Astrocyte (in vitro differentiated cells and primary cell): ENCODE measurements at regions not wholly inside any gene's neighbourhood (a gene's known extent, or its start where the extent isn't known, plus 50 kb on each side); places are given as distances from the start of the nearest gene placed in this dataset.

Experiments
- DNase-seq: peaks from one replicate; pipeline ENCODE4 v3.0.0-alpha.2; 2010; ENCODE audit warnings: low read depth
- FAIRE-seq: peaks from 2 replicates; lab custom pipeline; 2011; peaks lifted over from hg19 to GRCh38; lab: Jason Lieb, UNC
- H2AFZ ChIP-seq: 2 replicates; pipeline ENCODE4 v1.6.0; 2012; ENCODE audit warnings: low read depth, low read length, inconsistent platforms
- H3K27ac ChIP-seq: 2 replicates; pipeline ENCODE4 v1.5.1; 2011; ENCODE audit warnings: low read depth, low read length, inconsistent platforms
- H3K27me3 ChIP-seq: 2 replicates; pipeline ENCODE4 v1.6.0; 2011; ENCODE audit warnings: low read length, inconsistent platforms; ENCODE audit not compliant: insufficient read depth
- H3K36me3 ChIP-seq: 2 replicates; pipeline ENCODE4 v1.5.1; 2011; ENCODE audit warnings: low read length, inconsistent platforms; ENCODE audit not compliant: insufficient read depth
- H3K4me1 ChIP-seq: 2 replicates; pipeline ENCODE4 v1.5.1; 2011; ENCODE audit warnings: low read length, inconsistent platforms; ENCODE audit not compliant: insufficient read depth
- H3K4me2 ChIP-seq: 2 replicates; pipeline ENCODE4 v1.6.0; 2012; ENCODE audit warnings: low read length, inconsistent platforms
- H3K4me3 ChIP-seq: 2 replicates; pipeline ENCODE4 v1.5.1; 2011; ENCODE audit warnings: low read depth, mild to moderate bottlenecking, low read length, inconsistent platforms; ENCODE audit not compliant: insufficient read depth
- H3K79me2 ChIP-seq: 2 replicates; pipeline ENCODE4 v1.6.0; 2012; ENCODE audit warnings: mild to moderate bottlenecking, low read length, inconsistent platforms; ENCODE audit not compliant: insufficient read depth
- H3K9ac ChIP-seq: 2 replicates; pipeline ENCODE4 v1.6.0; 2012; ENCODE audit warnings: mild to moderate bottlenecking, low read length, inconsistent platforms
- H3K9me3 ChIP-seq: 2 replicates; pipeline ENCODE4 v1.5.1; 2012; ENCODE audit warnings: low read depth, mild to moderate bottlenecking, low read length, inconsistent platforms; ENCODE audit not compliant: insufficient read depth
- H4K20me1 ChIP-seq: 2 replicates; pipeline ENCODE4 v1.6.0; 2012; ENCODE audit warnings: low read length, inconsistent platforms; ENCODE audit not compliant: insufficient read depth
- H3K27ac Mint-ChIP-seq: one replicate; pipeline ENCODE4 v1.8.0; 2021; ENCODE audit warnings: mild to moderate bottlenecking, mixed read lengths; ENCODE audit not compliant: unreplicated experiment
- H3K27me3 Mint-ChIP-seq: one replicate; pipeline ENCODE4 v1.8.0; 2021; ENCODE audit warnings: low read depth, mixed read lengths; ENCODE audit not compliant: unreplicated experiment
- H3K36me3 Mint-ChIP-seq: one replicate; pipeline ENCODE4 v1.8.0; 2021; ENCODE audit warnings: low read depth, mixed read lengths; ENCODE audit not compliant: unreplicated experiment
- H3K4me1 Mint-ChIP-seq: one replicate; pipeline ENCODE4 v1.8.0; 2021; ENCODE audit warnings: low read depth, mixed read lengths; ENCODE audit not compliant: unreplicated experiment
- H3K4me3 Mint-ChIP-seq: one replicate; pipeline ENCODE4 v1.8.0; 2021; ENCODE audit warnings: mild to moderate bottlenecking, moderate library complexity, mixed read lengths; ENCODE audit not compliant: unreplicated experiment
- H3K9me3 Mint-ChIP-seq: one replicate; pipeline ENCODE4 v1.8.0; 2021; ENCODE audit warnings: mild to moderate bottlenecking, mixed read lengths; ENCODE audit not compliant: unreplicated experiment
- CTCF ChIP-seq: IDR thresholded peaks from 2 replicates; pipeline ENCODE4 v1.5.1; 2011; ENCODE audit warnings: low read depth, mild to moderate bottlenecking, inconsistent platforms, low read length, moderate library complexity; ENCODE audit not compliant: insufficient read depth
- EZH2 ChIP-seq: IDR thresholded peaks from 2 replicates; pipeline ENCODE4 v1.6.1; 2012; ENCODE audit warnings: mild to moderate bottlenecking, low read length, inconsistent platforms; ENCODE audit not compliant: insufficient read depth

GRCh38 chr20:6940048-6940447 lies 172.6 kb downstream of the BMP2 start:
- Histone ChIP-seq H3K36me3 (no peaks in the 10 kb centered on the region), H3K4me3 (no peak overlapping the region), H4K20me1 (no peaks in the 10 kb centered on the region), H3K4me2 (no peak overlapping the region), H3K79me2 (no peaks in the 10 kb centered on the region), H3K27ac (no peak overlapping the region), H3K4me1 (no peaks in the 10 kb centered on the region), H3K9me3 (no peaks in the 10 kb centered on the region), H3K9ac (no peak overlapping the region), H3K27me3 (no peaks in the 10 kb centered on the region), H2AFZ (no peak overlapping the region)
- DNase-seq (no peak), FAIRE-seq (no peak)
- peaks cover 2% of the 10 kb centered on the region for H3K36me3 Mint-ChIP-seq
- no peaks in the 10 kb centered on the region for H3K4me1 Mint-ChIP-seq
- H3K4me3 Mint-ChIP-seq: no peak overlapping the region
- no peaks in the 10 kb centered on the region for H3K9me3 Mint-ChIP-seq
- H3K27me3 Mint-ChIP-seq: peaks cover 1% of the 10 kb centered on the region
- no peak overlapping the region for H3K27ac Mint-ChIP-seq
- TF ChIP-seq CTCF: peak; percentile 15
- no peak for TF ChIP-seq EZH2

- no peaks in the 10 kb centered on the region for H3K36me3 ChIP-seq
- FAIRE-seq (no peak), DNase-seq (no peak)
- H3K4me3 ChIP-seq: no peak overlapping the region
- H3K4me2 ChIP-seq: no peak overlapping the region
- peaks cover 2% of the 10 kb centered on the region for H3K36me3 Mint-ChIP-seq
- no peaks in the 10 kb centered on the region for H3K79me2 ChIP-seq
- no peaks in the 10 kb centered on the region for H3K9me3 Mint-ChIP-seq
- no peaks in the 10 kb centered on the region for H3K4me1 Mint-ChIP-seq
- no peak overlapping the region for H2AFZ ChIP-seq
- no peak overlapping the region for H3K4me3 Mint-ChIP-seq
- no peak overlapping the region for H3K9ac ChIP-seq
- no peaks in the 10 kb centered on the region for H3K27me3 ChIP-seq
- H3K27ac Mint-ChIP-seq: no peak overlapping the region
- no peaks in the 10 kb centered on the region for H3K9me3 ChIP-seq
- no peak overlapping the region for H3K27ac ChIP-seq
- H3K4me1 ChIP-seq: no peaks in the 10 kb centered on the region
- no peaks in the 10 kb centered on the region for H4K20me1 ChIP-seq
- H3K27me3 Mint-ChIP-seq: peaks cover 1% of the 10 kb centered on the region
- no peak for TF ChIP-seq EZH2
- no peak for TF ChIP-seq CTCF
Observed at GRCh38 chr20:6940876-6941275, 173.4 kb downstream of the BMP2 start.

GRCh38 chr20:6941571-6941970 lies 174.1 kb downstream of the BMP2 start:
- H3K36me3 ChIP-seq: no peaks in the 10 kb centered on the region
- peaks cover 1% of the 10 kb centered on the region for H3K27me3 Mint-ChIP-seq
- H3K9ac ChIP-seq: no peak overlapping the region
- H3K9me3 ChIP-seq: no peaks in the 10 kb centered on the region
- no peak for FAIRE-seq
- H3K4me1 Mint-ChIP-seq: no peaks in the 10 kb centered on the region
- no peak overlapping the region for H3K4me2 ChIP-seq
- H2AFZ ChIP-seq: no peak overlapping the region
- no peak for TF ChIP-seq CTCF
- no peak for TF ChIP-seq EZH2
- no peak overlapping the region for H3K27ac Mint-ChIP-seq
- DNase-seq: no peak
- H3K27ac ChIP-seq: no peak overlapping the region
- H3K4me1 ChIP-seq: no peaks in the 10 kb centered on the region
- H3K4me3 ChIP-seq: no peak overlapping the region
- no peaks in the 10 kb centered on the region for H3K9me3 Mint-ChIP-seq
- H3K27me3 ChIP-seq: no peaks in the 10 kb centered on the region
- H4K20me1 ChIP-seq: no peaks in the 10 kb centered on the region
- peaks cover 2% of the 10 kb centered on the region for H3K36me3 Mint-ChIP-seq
- H3K79me2 ChIP-seq: no peaks in the 10 kb centered on the region
- H3K4me3 Mint-ChIP-seq: no peak overlapping the region
